Neural progenitor cell (in vitro differentiated cells): ENCODE measurements at regions not wholly inside any gene's neighbourhood (a gene's known extent, or its start where the extent isn't known, plus 50 kb on each side); places are given as distances from the start of the nearest gene placed in this dataset.
"Not testable (repeated sequence)": the region's sequence is repeated elsewhere in the genome, so short reads cannot be mapped to it uniquely, and the experiment has no call there.

ENCODE experiments used
- DNase-seq: peaks from one replicate; pipeline ENCODE4 v3.0.0-alpha.2; 2016; ENCODE audit warnings: low spot score
- H2AFZ ChIP-seq: fragments of 200-600 bp; sonication (generic); replicated peaks from 2 replicates; pipeline ENCODE4 v1.6.1; 2016; ENCODE audit warnings: antibody characterized with exemption
- H3F3A ChIP-seq: fragments of 200-600 bp; sonication (generic); 2 replicates; pipeline ENCODE4 v1.6.1; 2016; ENCODE audit warnings: antibody characterized with exemption, low read depth
- H3K27ac ChIP-seq: fragments of 200-600 bp; sonication (generic); 2 replicates; pipeline ENCODE4 v1.5.1; 2016; ENCODE audit warnings: mild to moderate bottlenecking
- H3K27me3 ChIP-seq: fragments of 200-600 bp; sonication (generic); 2 replicates; pipeline ENCODE4 v1.6.1; 2016; ENCODE audit warnings: mild to moderate bottlenecking, moderate library complexity
- H3K36me3 ChIP-seq: fragments of 200-600 bp; sonication (generic); 2 replicates; pipeline ENCODE4 v1.5.1; 2016
- H3K4me1 ChIP-seq: fragments of 200-600 bp; sonication (generic); 2 replicates; pipeline ENCODE4 v1.6.1; 2016; ENCODE audit warnings: mixed run types
- H3K4me2 ChIP-seq: fragments of 200-600 bp; sonication (generic); 2 replicates; pipeline ENCODE4 v1.6.1; 2016
- H3K4me3 ChIP-seq: fragments of 200-600 bp; sonication (generic); 2 replicates; pipeline ENCODE4 v1.5.1; 2016
- H3K79me2 ChIP-seq: fragments of 200-600 bp; sonication (generic); 2 replicates; pipeline ENCODE4 v1.6.1; 2016; ENCODE audit warnings: low read depth
- H3K9ac ChIP-seq: fragments of 200-600 bp; sonication (generic); 2 replicates; pipeline ENCODE4 v1.6.1; 2016
- H3K9me3 ChIP-seq: fragments of 200-600 bp; sonication (generic); 2 replicates; pipeline ENCODE4 v1.5.1; 2016; ENCODE audit warnings: low read depth
- H4K20me1 ChIP-seq: fragments of 200-600 bp; sonication (generic); 2 replicates; pipeline ENCODE4 v1.6.1; 2016; ENCODE audit warnings: low read depth
- H3K27ac Mint-ChIP-seq: 3 replicates; pipeline ENCODE4 v1.8.0; 2021; ENCODE audit warnings: mixed read lengths
- H3K27me3 Mint-ChIP-seq: 2 replicates; pipeline ENCODE4 v1.8.0; 2022; ENCODE audit warnings: low read depth, mild to moderate bottlenecking, inconsistent platforms, moderate library complexity, mixed read lengths; ENCODE audit not compliant: insufficient read depth
- H3K36me3 Mint-ChIP-seq: 3 replicates; pipeline ENCODE4 v1.8.0; 2021; ENCODE audit warnings: mixed read lengths
- H3K4me1 Mint-ChIP-seq: 3 replicates; pipeline ENCODE4 v1.8.0; 2021; ENCODE audit warnings: mixed read lengths
- H3K4me3 Mint-ChIP-seq: 3 replicates; pipeline ENCODE4 v1.8.0; 2021; ENCODE audit warnings: mild to moderate bottlenecking, moderate library complexity, mixed read lengths
- H3K9me3 Mint-ChIP-seq: 3 replicates; pipeline ENCODE4 v1.8.0; 2020; ENCODE audit warnings: mixed read lengths
- CTCF ChIP-seq: fragments of 200-600 bp; sonication (generic); IDR thresholded peaks from 2 replicates; pipeline ENCODE4 v1.5.1; 2017; ENCODE audit warnings: antibody characterized with exemption, mild to moderate bottlenecking
- EZH2 ChIP-seq: fragments of 200-600 bp; sonication (generic); IDR thresholded peaks from 2 replicates; pipeline ENCODE4 v1.6.1; 2017; ENCODE audit warnings: antibody characterized with exemption, mild to moderate bottlenecking, moderate library complexity
- EZH2phosphoT487 ChIP-seq: fragments of 200-600 bp; sonication (generic); IDR thresholded peaks from 2 replicates; pipeline ENCODE4 v1.6.1; 2017; ENCODE audit warnings: antibody characterized with exemption

DNA sequence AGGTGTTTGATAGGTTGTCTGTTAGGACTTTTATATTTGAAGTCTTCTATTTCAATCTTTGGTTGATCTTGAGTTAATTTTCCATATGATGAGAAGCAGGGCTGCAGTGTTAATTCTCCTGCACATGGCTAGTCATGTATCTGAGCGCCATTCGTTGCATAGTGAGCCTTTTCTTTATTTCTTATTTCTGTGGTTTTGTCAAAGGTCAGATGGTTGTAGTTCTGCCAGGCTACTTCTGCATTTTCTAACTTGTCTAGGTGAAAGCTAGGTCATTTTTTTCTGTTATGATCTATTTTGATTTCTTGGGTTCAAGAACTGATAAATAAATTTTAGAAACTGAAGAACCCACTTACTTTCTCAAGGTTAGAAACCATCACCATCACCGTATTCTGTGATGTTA is 56.7 kb downstream of the CCDC74A start:
- Histone ChIP-seq H3K36me3 (no peaks in the 10 kb centered on the region), H4K20me1 (no peaks in the 10 kb centered on the region), H3K9me3 (no peaks in the 10 kb centered on the region), H3K9ac (no peak overlapping the region), H3F3A (no peaks in the 10 kb centered on the region), H3K27me3 (no peaks in the 10 kb centered on the region), H3K4me2 (no peak overlapping the region), H3K4me1 (no peaks in the 10 kb centered on the region), H3K4me3 (no peak overlapping the region), H2AFZ (no peak overlapping the region), H3K79me2 (no peaks in the 10 kb centered on the region), H3K27ac (no peak overlapping the region)
- TF ChIP-seq EZH2 (no peak), CTCF (no peak), EZH2phosphoT487 (no peak)
- Mint-ChIP-seq H3K27ac (no peak overlapping the region), H3K4me1 (peaks cover 16% of the 10 kb centered on the region), H3K27me3 (peaks cover 2% of the 10 kb centered on the region), H3K9me3 (peaks cover 2% of the 10 kb centered on the region), H3K36me3 (no peaks in the 10 kb centered on the region), H3K4me3 (no peak overlapping the region)
- DNase-seq: no peak

DNA sequence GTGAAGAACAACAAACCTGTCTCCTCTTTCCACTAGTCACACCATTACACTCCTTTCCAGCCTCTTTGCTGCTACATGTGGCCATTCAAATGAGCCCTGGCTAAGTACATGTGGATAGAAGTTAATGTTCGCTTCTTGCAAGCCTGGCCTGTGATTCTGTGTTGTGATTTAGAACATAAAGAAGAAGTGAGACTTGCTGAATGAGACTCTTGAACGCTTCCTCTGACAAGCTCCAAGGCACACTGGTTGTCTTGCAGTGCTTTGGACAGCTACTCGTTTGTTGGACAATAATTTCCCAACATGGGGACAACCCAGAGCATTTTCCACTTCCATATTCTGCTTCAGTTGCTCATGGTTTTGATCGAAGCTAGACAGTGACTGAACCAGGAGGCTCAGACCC is 57.3 kb downstream of the CCDC74A start:
- no peak overlapping the region for H3K9ac ChIP-seq
- Mint-ChIP-seq H3K27ac (no peak overlapping the region), H3K36me3 (no peaks in the 10 kb centered on the region), H3K4me1 (peaks cover 16% of the 10 kb centered on the region), H3K4me3 (no peak overlapping the region), H3K9me3 (peaks cover 2% of the 10 kb centered on the region), H3K27me3 (peaks cover 2% of the 10 kb centered on the region)
- H3K27me3 ChIP-seq: no peaks in the 10 kb centered on the region
- no peak for TF ChIP-seq EZH2phosphoT487
- no peak for TF ChIP-seq EZH2
- no peak for TF ChIP-seq CTCF
- no peaks in the 10 kb centered on the region for H3K9me3 ChIP-seq
- no peaks in the 10 kb centered on the region for H3F3A ChIP-seq
- H3K27ac ChIP-seq: no peak overlapping the region
- no peaks in the 10 kb centered on the region for H4K20me1 ChIP-seq
- no peaks in the 10 kb centered on the region for H3K4me1 ChIP-seq
- H3K4me2 ChIP-seq: no peak overlapping the region
- DNase-seq: no peak
- no peaks in the 10 kb centered on the region for H3K79me2 ChIP-seq
- no peak overlapping the region for H2AFZ ChIP-seq
- H3K36me3 ChIP-seq: no peaks in the 10 kb centered on the region
- H3K4me3 ChIP-seq: no peak overlapping the region

GRCh38 chr2:131588152-131588873 is 60.6 kb downstream of the CCDC74A start:
- Histone ChIP-seq H3K27ac (no peak overlapping the region), H3K9ac (no peak overlapping the region), H3K4me1 (no peaks in the 10 kb centered on the region), H3K9me3 (no peaks in the 10 kb centered on the region), H2AFZ (no peak overlapping the region), H3F3A (no peaks in the 10 kb centered on the region), H3K4me3 (no peak overlapping the region), H3K27me3 (no peaks in the 10 kb centered on the region), H4K20me1 (no peaks in the 10 kb centered on the region), H3K36me3 (no peaks in the 10 kb centered on the region), H3K79me2 (no peaks in the 10 kb centered on the region), H3K4me2 (no peak overlapping the region)
- Mint-ChIP-seq H3K4me1 (peaks cover 11% of the 10 kb centered on the region), H3K27ac (peak overlapping the region; percentile 8), H3K36me3 (no peaks in the 10 kb centered on the region), H3K9me3 (no peaks in the 10 kb centered on the region), H3K27me3 (no peaks in the 10 kb centered on the region), H3K4me3 (no peak overlapping the region)
- no peak for TF ChIP-seq EZH2phosphoT487
- no peak for TF ChIP-seq CTCF
- TF ChIP-seq EZH2: no peak
- DNase-seq: no peak

- not testable (repeated sequence) for H3K9me3 ChIP-seq, H3K27ac ChIP-seq, H3K4me1 ChIP-seq, H3K36me3 Mint-ChIP-seq, H3K4me3 Mint-ChIP-seq, H3K9ac ChIP-seq, H2AFZ ChIP-seq, H3K4me3 ChIP-seq, H3K27me3 ChIP-seq, H3F3A ChIP-seq, H3K79me2 ChIP-seq, H3K27ac Mint-ChIP-seq, H3K9me3 Mint-ChIP-seq, H3K36me3 ChIP-seq, H4K20me1 ChIP-seq, H3K4me2 ChIP-seq, H3K27me3 Mint-ChIP-seq, DNase-seq
- H3K4me1 Mint-ChIP-seq: peaks cover 11% of the 10 kb centered on the region
Observed at GRCh38 chr2:131589126-131589525, 61.4 kb downstream of the CCDC74A start.
